ENCODE measurements at regions not wholly inside any gene's neighbourhood (a gene's known extent, or its start where the extent isn't known, plus 50 kb on each side); places are given as distances from the start of the nearest gene placed in this dataset.

DNA sequence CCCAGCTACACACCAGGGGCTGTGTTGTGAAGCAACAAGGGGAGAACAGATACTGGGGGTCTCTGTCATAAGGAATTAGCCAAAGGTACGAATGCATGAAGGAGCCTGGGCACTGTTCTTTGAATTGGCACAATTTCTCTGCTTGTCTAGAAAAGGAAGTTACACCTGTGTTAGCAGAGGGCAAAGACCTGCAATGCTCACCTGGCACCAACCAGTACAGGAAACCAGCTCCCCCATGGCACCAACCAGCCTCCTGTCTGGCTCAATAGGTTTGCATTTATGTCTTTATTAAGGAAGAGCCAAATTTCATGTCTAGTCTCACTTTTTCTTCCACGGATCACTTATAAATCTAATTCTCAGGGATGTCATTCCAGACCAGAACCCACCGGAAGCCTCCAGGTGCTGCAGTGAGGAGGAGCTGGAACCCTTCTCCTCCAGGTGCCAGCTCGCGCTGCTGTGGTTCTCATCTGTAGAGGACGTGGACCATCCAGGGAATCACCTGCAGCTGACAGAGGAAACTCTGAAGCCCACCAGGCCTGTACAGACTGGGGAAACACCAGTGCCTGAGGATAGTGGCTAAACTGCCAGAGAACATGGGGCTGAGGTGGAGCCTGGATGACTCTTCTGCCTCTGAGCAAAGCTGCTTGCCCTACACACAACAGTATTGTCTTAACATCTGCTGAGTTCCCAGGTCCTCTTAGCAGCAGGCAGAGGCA, 113.4 kb upstream of the TRIM2 start:
- no peak for DNase-seq (ENCODE audit: low read depth, low spot score)
- TF ChIP-seq ZNF274 (IDR thresholded peaks at IDR 0.05; ENCODE audit: low read depth, low read length): no peak
- H3K4me3 ChIP-seq (ENCODE audit: insufficient read length, low read depth): no peak overlapping the region

DNA sequence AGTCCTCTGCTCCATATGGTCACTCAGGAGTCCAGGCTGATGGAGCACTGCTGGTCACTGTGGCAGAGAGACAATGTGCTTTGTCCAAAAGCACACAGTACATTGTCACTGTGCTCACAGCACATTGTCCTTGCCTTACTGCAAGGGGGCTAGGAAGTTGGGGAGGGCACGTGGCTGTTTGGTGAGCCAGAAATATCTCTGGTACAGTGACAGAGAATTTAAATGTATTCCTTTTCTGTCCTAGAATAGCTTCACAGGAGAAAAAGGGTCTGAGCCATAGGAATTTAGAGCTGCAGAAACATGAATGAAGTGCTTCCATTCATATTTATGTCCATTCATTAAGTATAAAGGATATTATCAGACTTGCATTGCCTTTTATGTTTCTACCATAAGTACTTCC, 110.8 kb upstream of the TRIM2 start:
- no peak for DNase-seq (ENCODE audit: low read depth, low spot score)
- H3K27me3 ChIP-seq (ENCODE audit: insufficient read depth, insufficient read length): no peaks in the 10 kb centered on the region
- H3K9me3 ChIP-seq (ENCODE audit: insufficient read depth, low read length): no peaks in the 10 kb centered on the region
- no peaks in the 10 kb centered on the region for H3K36me3 ChIP-seq (ENCODE audit: insufficient read depth, insufficient read length, low read length)
- no peaks in the 10 kb centered on the region for H3K4me1 ChIP-seq (ENCODE audit: insufficient read depth, insufficient read length)
- H3K4me3 ChIP-seq (ENCODE audit: insufficient read length, low read depth): no peak overlapping the region
- H3K9ac ChIP-seq (ENCODE audit: insufficient read length, low read depth): no peak overlapping the region
- no peak for TF ChIP-seq ZNF274 (IDR thresholded peaks at IDR 0.05; ENCODE audit: low read depth, low read length)
- TF ChIP-seq YY1 (IDR thresholded peaks at IDR 0.05; ENCODE audit: insufficient read depth, insufficient read length): no peak
- TF ChIP-seq SUZ12 (IDR thresholded peaks at IDR 0.05; ENCODE audit: extremely low read depth, insufficient read depth, insufficient read length): no peak

More for the DNA sequence above, 113.4 kb upstream of the TRIM2 start:
- Histone ChIP-seq H3K9ac (ENCODE audit: insufficient read length, low read depth) (no peak overlapping the region), H3K4me1 (ENCODE audit: insufficient read depth, insufficient read length) (no peaks in the 10 kb centered on the region), H3K36me3 (ENCODE audit: insufficient read depth, insufficient read length, low read length) (no peaks in the 10 kb centered on the region), H3K27me3 (ENCODE audit: insufficient read depth, insufficient read length) (no peaks in the 10 kb centered on the region), H3K9me3 (ENCODE audit: insufficient read depth, low read length) (no peaks in the 10 kb centered on the region)

DNA sequence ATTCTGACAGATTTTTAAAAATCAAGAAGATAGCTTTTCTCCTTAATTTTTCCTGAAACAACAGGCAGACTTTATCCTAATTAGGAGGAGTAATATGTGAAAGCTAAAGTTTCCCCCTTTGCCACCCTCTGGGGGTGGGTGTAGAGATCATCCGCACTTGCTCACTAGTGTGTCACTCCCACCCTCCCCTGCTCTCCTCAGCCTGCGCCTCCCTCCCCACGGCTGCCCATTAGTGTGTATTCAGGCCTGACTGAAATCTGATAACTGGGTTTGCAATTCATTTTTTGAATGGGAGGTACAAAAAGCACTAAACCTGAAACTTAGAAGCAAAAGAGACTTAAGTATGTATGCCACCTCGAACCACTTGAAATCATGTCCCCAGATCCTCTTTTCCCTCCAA, 110.4 kb upstream of the TRIM2 start:
- DNase-seq (ENCODE audit: low read depth, low spot score): no peak
- H3K27me3 ChIP-seq (ENCODE audit: insufficient read depth, insufficient read length): no peaks in the 10 kb centered on the region

DNA sequence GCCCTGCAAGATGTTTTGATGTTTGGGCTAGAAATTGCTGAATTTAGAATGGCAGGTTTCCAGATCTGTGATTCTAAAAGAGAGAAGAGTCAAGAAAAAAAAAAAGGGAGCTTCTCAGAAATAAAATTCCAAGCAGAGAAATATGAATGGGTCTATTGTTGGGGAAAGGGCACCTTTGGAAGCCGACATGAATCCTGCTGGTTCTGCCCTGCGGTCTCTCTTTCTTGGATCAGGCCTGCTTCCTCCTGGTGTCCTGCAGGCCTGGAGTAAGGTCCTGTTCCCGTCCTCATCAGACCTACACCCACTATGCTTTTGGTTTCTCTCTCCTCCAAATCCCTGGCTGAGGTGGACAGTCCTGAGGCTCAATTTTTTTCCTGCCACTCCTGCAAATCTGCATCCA, 109.8 kb upstream of the TRIM2 start:
- no peak for TF ChIP-seq YY1 (IDR thresholded peaks at IDR 0.05; ENCODE audit: insufficient read depth, insufficient read length)
- no peak for TF ChIP-seq ZNF274 (IDR thresholded peaks at IDR 0.05; ENCODE audit: low read depth, low read length)
- TF ChIP-seq SUZ12 (IDR thresholded peaks at IDR 0.05; ENCODE audit: extremely low read depth, insufficient read depth, insufficient read length): no peak

More for the DNA sequence above, 110.4 kb upstream of the TRIM2 start:
- H3K36me3 ChIP-seq (ENCODE audit: insufficient read depth, insufficient read length, low read length): no peaks in the 10 kb centered on the region
- TF ChIP-seq YY1 (IDR thresholded peaks at IDR 0.05; ENCODE audit: insufficient read depth, insufficient read length): no peak
- TF ChIP-seq SUZ12 (IDR thresholded peaks at IDR 0.05; ENCODE audit: extremely low read depth, insufficient read depth, insufficient read length): no peak
- H3K4me1 ChIP-seq (ENCODE audit: insufficient read depth, insufficient read length): no peaks in the 10 kb centered on the region
- H3K4me3 ChIP-seq (ENCODE audit: insufficient read length, low read depth): no peak overlapping the region
- no peak overlapping the region for H3K9ac ChIP-seq (ENCODE audit: insufficient read length, low read depth)
- no peaks in the 10 kb centered on the region for H3K9me3 ChIP-seq (ENCODE audit: insufficient read depth, low read length)

DNA sequence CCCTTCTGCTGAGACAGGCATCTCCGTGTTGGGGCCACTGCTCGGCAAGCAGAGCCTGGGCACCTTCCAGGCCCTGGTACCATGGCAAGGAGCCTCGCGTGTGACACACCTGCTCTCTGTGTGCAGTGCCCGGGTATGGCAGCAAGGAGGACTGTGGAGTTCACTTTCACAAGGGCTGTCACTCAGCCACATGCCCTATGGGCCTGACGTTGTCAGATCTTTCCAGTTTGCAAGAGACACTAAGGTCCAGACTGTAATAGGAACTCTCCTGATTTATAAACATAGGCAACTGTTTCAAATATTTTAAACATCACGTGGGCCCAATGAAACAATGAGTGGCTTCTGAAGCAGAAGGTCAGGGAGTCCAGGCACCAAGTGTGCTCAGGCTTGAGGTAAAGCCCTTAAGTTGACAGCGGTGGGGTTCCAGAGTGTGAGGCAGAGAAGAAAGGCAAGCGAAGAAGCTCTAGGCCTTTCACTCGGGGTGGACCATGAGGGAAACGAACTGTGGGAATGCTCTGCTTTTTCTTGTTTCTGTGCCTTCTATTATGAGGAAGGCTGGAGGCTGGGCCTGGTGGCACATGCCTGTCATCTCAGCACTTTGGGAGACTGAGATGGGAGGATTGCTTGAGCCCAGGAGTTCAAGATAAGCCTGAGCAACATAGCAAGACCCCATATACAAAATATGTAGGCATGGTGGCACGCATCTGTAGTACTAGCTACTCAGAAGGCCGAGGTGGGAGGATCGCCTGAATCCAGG, 108.6 kb upstream of the TRIM2 start:
- no peak overlapping the region for H3K9ac ChIP-seq (ENCODE audit: insufficient read length, low read depth)
- no peak for DNase-seq (ENCODE audit: low read depth, low spot score)
- H3K27me3 ChIP-seq (ENCODE audit: insufficient read depth, insufficient read length): no peaks in the 10 kb centered on the region
- no peaks in the 10 kb centered on the region for H3K4me1 ChIP-seq (ENCODE audit: insufficient read depth, insufficient read length)
- H3K36me3 ChIP-seq (ENCODE audit: insufficient read depth, insufficient read length, low read length): no peaks in the 10 kb centered on the region
- TF ChIP-seq YY1 (IDR thresholded peaks at IDR 0.05; ENCODE audit: insufficient read depth, insufficient read length) (no peak), SUZ12 (IDR thresholded peaks at IDR 0.05; ENCODE audit: extremely low read depth, insufficient read depth, insufficient read length) (no peak), ZNF274 (IDR thresholded peaks at IDR 0.05; ENCODE audit: low read depth, low read length) (no peak)
- no peaks in the 10 kb centered on the region for H3K9me3 ChIP-seq (ENCODE audit: insufficient read depth, low read length)
- H3K4me3 ChIP-seq (ENCODE audit: insufficient read length, low read depth): no peak overlapping the region

More for the DNA sequence above, 109.8 kb upstream of the TRIM2 start:
- H3K9ac ChIP-seq (ENCODE audit: insufficient read length, low read depth): no peak overlapping the region
- H3K4me3 ChIP-seq (ENCODE audit: insufficient read length, low read depth): no peak overlapping the region
- H3K27me3 ChIP-seq (ENCODE audit: insufficient read depth, insufficient read length): no peaks in the 10 kb centered on the region
- H3K9me3 ChIP-seq (ENCODE audit: insufficient read depth, low read length): no peaks in the 10 kb centered on the region
- H3K36me3 ChIP-seq (ENCODE audit: insufficient read depth, insufficient read length, low read length): no peaks in the 10 kb centered on the region
- no peaks in the 10 kb centered on the region for H3K4me1 ChIP-seq (ENCODE audit: insufficient read depth, insufficient read length)
- no peak for DNase-seq (ENCODE audit: low read depth, low spot score)

DNA sequence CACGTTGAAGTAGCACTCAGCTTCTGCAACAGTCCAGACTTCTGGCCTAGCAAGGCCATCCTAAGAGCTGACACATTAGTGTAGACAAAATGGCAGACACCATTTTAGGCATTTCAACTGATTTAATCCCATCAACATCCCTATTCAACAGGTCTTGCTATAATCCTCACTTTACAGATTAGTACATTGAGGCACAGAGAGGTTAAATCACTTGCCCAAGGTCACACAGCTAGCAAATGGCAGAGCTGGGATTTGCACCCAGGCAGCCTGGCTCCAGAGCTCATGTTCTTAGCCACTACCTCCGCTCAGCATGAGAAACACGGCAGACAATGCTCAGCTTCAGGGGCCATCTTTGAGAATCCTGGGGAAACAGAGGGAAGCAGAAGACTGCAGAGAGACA, 107.9 kb upstream of the TRIM2 start:
- H3K9ac ChIP-seq (ENCODE audit: insufficient read length, low read depth): no peak overlapping the region

DNA sequence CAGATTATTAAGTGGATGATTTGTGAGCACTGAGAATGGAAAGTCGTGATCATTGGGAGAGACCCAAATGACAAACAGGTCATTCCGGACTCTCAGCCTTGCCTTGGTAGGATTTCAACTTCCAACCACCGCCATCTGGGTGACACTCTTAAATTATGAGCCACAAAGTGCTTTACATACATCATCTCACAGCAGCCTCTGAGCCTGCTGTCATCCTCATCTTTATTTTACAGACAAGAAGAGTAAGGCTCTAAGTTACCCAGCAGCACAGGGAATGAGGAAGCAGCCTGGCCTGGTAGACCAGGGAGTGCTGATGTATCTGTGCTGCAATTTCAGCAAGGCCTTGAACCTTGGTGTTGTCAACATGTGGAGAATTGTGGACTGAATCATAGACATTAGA, 105.8 kb upstream of the TRIM2 start:
- Histone ChIP-seq H3K9me3 (ENCODE audit: insufficient read depth, low read length) (no peaks in the 10 kb centered on the region), H3K27me3 (ENCODE audit: insufficient read depth, insufficient read length) (no peaks in the 10 kb centered on the region), H3K4me3 (ENCODE audit: insufficient read length, low read depth) (no peak overlapping the region), H3K4me1 (ENCODE audit: insufficient read depth, insufficient read length) (no peaks in the 10 kb centered on the region), H3K36me3 (ENCODE audit: insufficient read depth, insufficient read length, low read length) (no peaks in the 10 kb centered on the region), H3K9ac (ENCODE audit: insufficient read length, low read depth) (no peak overlapping the region)
- no peak for DNase-seq (ENCODE audit: low read depth, low spot score)
- TF ChIP-seq ZNF274 (IDR thresholded peaks at IDR 0.05; ENCODE audit: low read depth, low read length): no peak
- no peak for TF ChIP-seq SUZ12 (IDR thresholded peaks at IDR 0.05; ENCODE audit: extremely low read depth, insufficient read depth, insufficient read length)
- TF ChIP-seq YY1 (IDR thresholded peaks at IDR 0.05; ENCODE audit: insufficient read depth, insufficient read length): no peak

More for the DNA sequence above, 107.9 kb upstream of the TRIM2 start:
- TF ChIP-seq ZNF274 (IDR thresholded peaks at IDR 0.05; ENCODE audit: low read depth, low read length) (no peak), YY1 (IDR thresholded peaks at IDR 0.05; ENCODE audit: insufficient read depth, insufficient read length) (no peak), SUZ12 (IDR thresholded peaks at IDR 0.05; ENCODE audit: extremely low read depth, insufficient read depth, insufficient read length) (no peak)
- Histone ChIP-seq H3K4me3 (ENCODE audit: insufficient read length, low read depth) (no peak overlapping the region), H3K9me3 (ENCODE audit: insufficient read depth, low read length) (no peaks in the 10 kb centered on the region), H3K27me3 (ENCODE audit: insufficient read depth, insufficient read length) (no peaks in the 10 kb centered on the region), H3K4me1 (ENCODE audit: insufficient read depth, insufficient read length) (no peaks in the 10 kb centered on the region), H3K36me3 (ENCODE audit: insufficient read depth, insufficient read length, low read length) (no peaks in the 10 kb centered on the region)
- no peak for DNase-seq (ENCODE audit: low read depth, low spot score)
